ENCODE measurements at regions not wholly inside any gene's neighbourhood (a gene's known extent, or its start where the extent isn't known, plus 50 kb on each side); places are given as distances from the start of the nearest gene placed in this dataset.

GRCh38 chr10:62719061-62719460 is 85.5 kb upstream of the ADO start:
- DNase-seq: no peak

GRCh38 chr10:62721687-62722086 is 82.8 kb upstream of the ADO start:
- no peak for DNase-seq

GRCh38 chr10:62723375-62723774 is 81.1 kb upstream of the ADO start:
- DNase-seq: no peak

- DNase-seq: no peak
Observed at GRCh38 chr10:62724465-62724864, 80.1 kb upstream of the ADO start.

- peak; percentile 75 for DNase-seq
Observed at GRCh38 chr10:62726142-62726541, 78.4 kb upstream of the ADO start.

GRCh38 chr10:62726638-62727037 is 77.9 kb upstream of the ADO start:
- no peak for DNase-seq

GRCh38 chr10:62727934-62728333 is 76.6 kb upstream of the ADO start:
- no peak for DNase-seq

- DNase-seq: no peak
Observed at GRCh38 chr10:62728479-62728878, 76.0 kb upstream of the ADO start.

GRCh38 chr10:62732841-62733653 is 71.5 kb upstream of the ADO start:
- peak; percentile 84 for DNase-seq

- DNase-seq: peak; percentile 72
Observed at GRCh38 chr10:62733654-62734293, 70.7 kb upstream of the ADO start.

GRCh38 chr10:62734781-62735463 is 69.6 kb upstream of the ADO start:
- DNase-seq: no peak

- no peak for DNase-seq
Observed at GRCh38 chr10:62735464-62736167, 68.9 kb upstream of the ADO start.

GRCh38 chr10:62736168-62736546 is 68.4 kb upstream of the ADO start:
- DNase-seq: no peak

GRCh38 chr10:62738916-62739315 is 65.6 kb upstream of the ADO start:
- no peak for DNase-seq

- DNase-seq: no peak
Observed at GRCh38 chr10:62740885-62741745, 63.4 kb upstream of the ADO start.

GRCh38 chr10:62741996-62742395 is 62.5 kb upstream of the ADO start:
- DNase-seq: no peak

GRCh38 chr10:62742536-62743061 is 61.9 kb upstream of the ADO start:
- no peak for DNase-seq

GRCh38 chr10:62744136-62744535 is 60.4 kb upstream of the ADO start:
- DNase-seq: no peak

GRCh38 chr10:62745581-62745980 is 58.9 kb upstream of the ADO start:
- no peak for DNase-seq

GRCh38 chr10:62746951-62747729 is 57.4 kb upstream of the ADO start:
- no peak for DNase-seq

GRCh38 chr10:62748386-62748785 is 56.1 kb upstream of the ADO start:
- DNase-seq: no peak

All from activated CD8-positive, alpha-beta memory T cell treated with anti-CD3 and anti-CD28 coated beads for 24 hours (primary cell).